Stimulated activated CD4-positive, alpha-beta T cell treated with anti-CD3 and anti-CD28 coated beads, Interleukin-4, amount 100 ng/mL, for 48 hours (primary cell): ENCODE measurements at regions not wholly inside any gene's neighbourhood (a gene's known extent, or its start where the extent isn't known, plus 50 kb on each side); places are given as distances from the start of the nearest gene placed in this dataset.
"Not testable (repeated sequence)": the region's sequence is repeated elsewhere in the genome, so short reads cannot be mapped to it uniquely, and the experiment has no call there.

Source experiments
- DNase-seq, 2 donors: peaks; one replicate each; pipeline ENCODE4 v3.0.0-alpha.2; 2020; ENCODE audit warnings: low read depth in 2 of 2

- no peak for DNase-seq
Measured at GRCh38 chr6:6940031-6941025, 167.4 kb upstream of the RREB1 start.

GRCh38 chr6:6941201-6941600 lies 166.6 kb upstream of the RREB1 start:
- DNase-seq = no peak

- DNase-seq = no peak
Measured at GRCh38 chr6:6942091-6942490, 165.7 kb upstream of the RREB1 start.

DNA sequence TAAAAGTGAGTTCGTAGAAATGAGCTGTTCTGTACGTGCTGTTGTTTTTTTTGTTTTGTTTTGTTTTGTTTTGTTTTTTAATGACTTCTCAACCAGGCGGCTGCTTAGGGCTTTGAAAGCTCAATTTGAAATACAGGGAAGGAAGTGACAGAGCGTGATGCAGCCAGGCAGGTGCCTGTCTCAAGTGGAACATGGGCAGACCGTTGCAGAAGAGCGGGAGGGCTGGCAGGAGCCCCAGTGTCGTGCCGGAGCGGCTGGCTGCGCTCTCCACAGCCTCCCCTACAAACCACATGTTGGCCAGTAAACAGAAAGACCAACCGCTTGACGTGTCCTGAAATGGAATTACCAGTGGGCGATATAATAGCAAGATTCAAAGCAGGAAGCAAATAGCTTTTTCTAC lies 164.9 kb upstream of the RREB1 start:
- DNase-seq = no peak

DNA sequence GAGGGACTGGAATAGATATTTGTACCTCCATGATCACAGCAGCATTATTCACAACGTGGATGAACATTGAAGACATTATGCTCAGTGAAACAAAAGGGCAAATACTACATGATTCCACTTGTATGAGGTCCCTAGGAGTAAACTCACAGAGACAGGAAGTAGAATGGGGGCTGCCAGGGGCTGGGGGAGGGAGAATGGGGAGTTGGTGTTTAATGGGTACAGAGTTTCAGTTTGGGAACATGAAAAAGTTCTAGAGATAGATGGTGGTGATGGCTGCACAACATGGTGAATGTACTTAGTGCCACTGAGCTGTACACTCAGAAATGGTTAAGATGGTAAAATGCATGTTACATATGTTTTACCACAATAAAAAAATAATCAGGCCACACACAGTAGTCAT lies 164.3 kb upstream of the RREB1 start:
- no peak for DNase-seq

DNA sequence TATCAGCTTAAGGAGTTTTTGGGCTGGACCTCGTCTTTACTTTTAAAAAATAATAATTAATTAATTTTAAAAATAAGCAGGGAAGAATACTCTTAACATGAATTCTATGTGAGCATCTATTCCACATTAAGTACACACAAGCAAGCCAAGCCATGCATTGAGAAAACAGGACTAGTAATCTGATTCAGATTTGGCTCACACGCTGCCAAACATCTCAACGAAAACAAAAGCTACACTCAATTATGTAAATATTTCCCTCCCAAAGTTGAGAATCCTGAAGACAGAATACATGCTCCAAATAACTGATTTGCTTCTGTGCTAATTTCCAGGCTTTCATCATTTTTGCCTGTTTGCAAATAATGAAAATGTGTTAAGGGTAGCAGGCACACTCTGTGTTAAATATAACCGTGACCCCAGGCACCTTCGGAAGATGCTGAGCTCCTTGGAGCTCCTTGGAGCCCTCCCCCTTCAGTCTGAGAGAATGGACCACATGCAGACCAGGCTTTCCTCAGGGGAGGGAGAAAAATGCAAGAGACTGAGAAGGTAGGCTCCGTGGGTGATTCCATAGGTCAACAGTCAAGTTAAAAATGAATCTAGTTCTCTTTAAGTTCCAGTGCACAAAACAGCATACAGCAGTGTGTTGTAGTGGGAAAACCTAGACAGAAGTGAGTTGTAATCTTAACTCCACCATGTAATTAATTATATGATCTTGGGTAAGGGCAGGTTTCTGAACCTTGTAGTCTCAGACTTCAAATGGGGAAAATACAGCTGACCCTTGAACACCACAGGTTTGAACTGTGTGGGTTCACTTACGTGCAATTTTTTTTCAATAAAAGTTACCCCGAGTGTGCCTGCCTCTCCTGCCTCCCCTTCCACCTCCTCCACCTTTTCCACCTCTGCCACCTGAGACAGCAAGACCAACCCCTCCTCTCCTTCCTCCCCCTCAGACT lies 161.3 kb upstream of the RREB1 start:
- no peak for DNase-seq

DNA sequence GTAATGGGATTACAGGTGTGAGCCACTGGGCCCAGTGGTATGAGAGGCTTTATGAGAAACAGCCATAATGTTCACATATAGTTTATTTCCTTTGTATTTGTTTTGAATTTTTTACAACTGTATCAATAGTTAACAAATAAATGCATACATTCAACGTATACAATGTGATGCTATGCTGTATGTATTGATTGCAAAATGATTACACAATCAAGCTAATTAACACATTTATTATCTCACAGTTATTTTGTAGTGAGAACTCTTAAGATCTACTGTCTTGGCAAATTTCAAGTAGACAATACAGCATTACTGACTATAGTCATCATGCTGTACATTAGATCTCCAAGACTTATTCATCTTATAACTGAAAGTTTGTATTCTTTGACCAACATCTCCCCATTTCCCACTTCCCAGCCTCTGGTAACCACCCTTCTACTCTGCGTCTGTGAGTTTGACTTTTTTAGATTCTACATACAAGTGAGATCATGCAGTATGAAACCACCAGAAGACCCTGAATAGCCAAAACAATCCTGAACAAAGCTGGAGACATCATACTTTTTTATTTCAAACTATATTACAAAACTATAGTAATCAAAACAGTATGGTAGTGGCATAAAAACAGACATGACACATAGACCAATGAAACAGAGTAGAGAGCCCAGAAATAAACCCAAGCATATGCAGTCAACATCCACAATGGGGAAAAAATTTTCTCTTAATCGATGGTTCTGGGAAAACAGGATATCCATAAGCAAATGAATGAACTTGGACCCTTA lies 157.2 kb upstream of the RREB1 start:
- no peak for DNase-seq

GRCh38 chr6:6951355-6951754 lies 156.4 kb upstream of the RREB1 start:
- no peak for DNase-seq

DNA sequence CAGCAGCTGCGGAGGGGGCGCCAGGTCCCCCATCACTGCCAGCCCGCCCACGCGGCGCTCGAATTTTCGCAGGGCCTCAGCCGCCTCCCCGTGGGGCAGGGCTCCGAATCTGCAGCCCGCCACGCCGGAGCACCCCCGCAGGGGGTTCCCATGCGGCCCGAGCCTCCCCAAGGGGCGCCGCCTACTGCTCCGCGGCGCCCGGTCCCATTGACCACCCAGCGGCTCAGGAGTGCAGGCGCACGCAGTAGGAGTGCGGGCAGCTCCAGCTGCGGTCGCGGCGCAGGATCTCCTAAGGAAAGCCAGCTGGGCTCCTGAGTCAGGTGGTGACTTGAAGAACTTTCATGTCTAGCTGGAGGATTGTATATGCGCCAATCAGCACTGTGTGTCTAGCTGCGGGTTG lies 155.3 kb upstream of the RREB1 start:
- no peak for DNase-seq

- not testable (repeated sequence) for DNase-seq
Measured at GRCh38 chr6:6952927-6953326, 154.8 kb upstream of the RREB1 start.

GRCh38 chr6:6960571-6961251 lies 147.1 kb upstream of the RREB1 start:
- no peak for DNase-seq

DNA sequence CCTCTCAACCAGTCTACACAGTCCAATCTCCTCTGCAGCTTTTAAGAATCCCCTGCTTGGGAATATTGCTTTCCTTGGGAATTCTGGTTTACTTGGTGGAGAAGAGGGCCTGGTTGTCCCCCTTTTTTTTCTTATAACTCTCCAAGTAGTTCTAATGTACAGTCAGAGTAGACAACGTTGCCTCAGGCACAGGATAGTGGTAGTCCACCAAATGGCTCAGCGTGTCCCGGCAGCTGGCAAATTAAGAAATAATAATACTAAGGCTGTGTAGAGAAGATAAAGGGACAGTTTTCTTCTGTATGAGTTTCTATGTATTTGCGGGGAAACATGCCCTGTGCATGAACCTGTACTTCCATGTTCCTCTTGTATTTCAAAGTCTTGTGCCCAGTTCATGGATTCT lies 145.7 kb upstream of the RREB1 start:
- DNase-seq = no peak

GRCh38 chr6:6962699-6963098 lies 145.1 kb upstream of the RREB1 start:
- no peak for DNase-seq

GRCh38 chr6:6963390-6963789 lies 144.4 kb upstream of the RREB1 start:
- not testable (repeated sequence) for DNase-seq

DNA sequence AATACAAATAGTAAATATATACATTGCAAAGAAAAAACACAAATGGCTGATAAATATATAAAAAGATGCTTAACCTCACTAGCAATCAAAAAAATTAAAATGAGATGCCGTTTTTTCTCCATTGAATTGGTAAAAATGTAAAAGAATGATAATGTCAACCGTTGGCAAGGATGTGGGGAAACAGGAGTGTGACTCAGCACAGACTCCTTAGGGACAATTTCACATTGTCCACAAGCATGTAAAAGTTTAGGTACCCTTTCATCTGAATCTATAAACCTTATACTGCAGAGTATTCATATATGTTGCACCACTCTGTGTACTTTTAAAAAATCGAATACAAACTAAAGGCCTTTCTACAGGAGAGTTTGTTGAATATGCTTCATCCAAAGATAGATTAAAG lies 143.1 kb upstream of the RREB1 start:
- DNase-seq = no peak

GRCh38 chr6:6966127-6966526 lies 141.6 kb upstream of the RREB1 start:
- DNase-seq = no peak

DNA sequence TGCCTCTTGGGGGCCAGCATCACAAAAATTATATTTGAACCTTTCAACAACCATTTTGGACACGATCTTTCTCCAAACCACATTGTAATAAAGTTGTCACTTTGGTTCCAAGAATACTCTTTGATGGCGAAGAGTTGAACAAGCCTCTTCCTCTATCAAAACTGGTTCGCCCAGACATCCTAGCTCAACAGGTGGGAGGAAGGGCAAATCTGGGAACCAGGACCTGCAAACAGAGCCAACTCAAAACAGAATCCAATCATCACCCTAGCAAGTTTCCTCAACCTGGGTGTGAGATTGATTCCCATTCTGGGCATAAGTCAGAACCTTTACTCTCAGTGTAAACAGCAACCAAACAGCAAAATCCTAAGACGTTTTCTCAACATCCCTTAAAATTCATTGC lies 141.2 kb upstream of the RREB1 start:
- no peak for DNase-seq

GRCh38 chr6:6968357-6968730 lies 139.4 kb upstream of the RREB1 start:
- no peak for DNase-seq

GRCh38 chr6:6968731-6969552 lies 138.8 kb upstream of the RREB1 start:
- DNase-seq = no peak

- no peak for DNase-seq
Measured at GRCh38 chr6:6969761-6970223, 138.0 kb upstream of the RREB1 start.
